Panc1 (cell line): ENCODE measurements at regions not wholly inside any gene's neighbourhood (a gene's known extent, or its start where the extent isn't known, plus 50 kb on each side); places are given as distances from the start of the nearest gene placed in this dataset.

ENCODE experiments used
- POLR2AphosphoS5 ChIP-seq: IDR thresholded peaks from 2 replicates; pipeline ENCODE4 v1.6.1; 2012; ENCODE audit warnings: mild to moderate bottlenecking, low read depth, low read length, moderate library complexity
- TCF7L2 ChIP-seq: IDR thresholded peaks from 2 replicates; pipeline ENCODE4 v1.6.1; 2011; ENCODE audit warnings: mild to moderate bottlenecking, low read depth, low read length, inconsistent platforms
- TF ChIP-seq, protein P1 (sequence below): fragments of 450-650 bp; IDR thresholded peaks from 2 replicates; pipeline ENCODE4 v1.5.1; 2017; ENCODE audit warnings: mild to moderate bottlenecking
- TF ChIP-seq, protein P2 (sequence below), 2 experiments: IDR thresholded peaks; 2 replicates each; pipeline ENCODE4 v1.6.1; 2011 to 2012; ENCODE audit warnings: low read depth in 2 of 2, control low read depth in 1 of 2, low read length in 1 of 2, mild to moderate bottlenecking in 1 of 2, moderate library complexity in 1 of 2; ENCODE audit not compliant: insufficient read depth in 1 of 2

DNA sequence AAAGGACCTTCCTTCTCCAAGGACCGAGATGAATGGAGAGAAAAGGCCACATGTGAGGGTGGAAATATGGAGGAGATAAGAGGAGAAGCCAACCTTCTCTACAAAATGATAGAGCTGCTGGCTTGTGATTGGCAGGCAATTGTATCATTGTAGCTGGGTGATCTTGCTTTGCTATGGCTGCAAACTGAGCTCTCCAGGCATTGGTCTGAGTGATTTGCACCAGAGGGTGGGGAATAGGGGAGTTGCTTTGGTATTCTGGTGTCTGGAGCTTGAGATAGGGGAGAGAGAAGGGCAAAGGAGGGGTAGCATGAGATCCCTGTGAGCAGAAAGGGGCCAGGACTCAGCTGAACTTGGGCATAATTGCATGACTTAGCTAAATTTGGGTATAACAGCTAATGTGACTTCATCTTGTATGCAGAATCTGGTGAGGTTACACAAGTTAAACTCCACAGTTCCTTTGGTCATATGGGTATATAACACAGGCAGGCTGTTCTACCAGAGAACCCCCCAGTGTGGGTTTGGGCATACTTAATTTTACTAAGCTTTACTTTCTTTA is 72.0 kb downstream of the FOS start:
- TF ChIP-seq, protein P1, sequence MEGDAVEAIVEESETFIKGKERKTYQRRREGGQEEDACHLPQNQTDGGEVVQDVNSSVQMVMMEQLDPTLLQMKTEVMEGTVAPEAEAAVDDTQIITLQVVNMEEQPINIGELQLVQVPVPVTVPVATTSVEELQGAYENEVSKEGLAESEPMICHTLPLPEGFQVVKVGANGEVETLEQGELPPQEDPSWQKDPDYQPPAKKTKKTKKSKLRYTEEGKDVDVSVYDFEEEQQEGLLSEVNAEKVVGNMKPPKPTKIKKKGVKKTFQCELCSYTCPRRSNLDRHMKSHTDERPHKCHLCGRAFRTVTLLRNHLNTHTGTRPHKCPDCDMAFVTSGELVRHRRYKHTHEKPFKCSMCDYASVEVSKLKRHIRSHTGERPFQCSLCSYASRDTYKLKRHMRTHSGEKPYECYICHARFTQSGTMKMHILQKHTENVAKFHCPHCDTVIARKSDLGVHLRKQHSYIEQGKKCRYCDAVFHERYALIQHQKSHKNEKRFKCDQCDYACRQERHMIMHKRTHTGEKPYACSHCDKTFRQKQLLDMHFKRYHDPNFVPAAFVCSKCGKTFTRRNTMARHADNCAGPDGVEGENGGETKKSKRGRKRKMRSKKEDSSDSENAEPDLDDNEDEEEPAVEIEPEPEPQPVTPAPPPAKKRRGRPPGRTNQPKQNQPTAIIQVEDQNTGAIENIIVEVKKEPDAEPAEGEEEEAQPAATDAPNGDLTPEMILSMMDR, result no peak
- TF ChIP-seq TCF7L2, result no peak
- TF ChIP-seq, protein P2, sequence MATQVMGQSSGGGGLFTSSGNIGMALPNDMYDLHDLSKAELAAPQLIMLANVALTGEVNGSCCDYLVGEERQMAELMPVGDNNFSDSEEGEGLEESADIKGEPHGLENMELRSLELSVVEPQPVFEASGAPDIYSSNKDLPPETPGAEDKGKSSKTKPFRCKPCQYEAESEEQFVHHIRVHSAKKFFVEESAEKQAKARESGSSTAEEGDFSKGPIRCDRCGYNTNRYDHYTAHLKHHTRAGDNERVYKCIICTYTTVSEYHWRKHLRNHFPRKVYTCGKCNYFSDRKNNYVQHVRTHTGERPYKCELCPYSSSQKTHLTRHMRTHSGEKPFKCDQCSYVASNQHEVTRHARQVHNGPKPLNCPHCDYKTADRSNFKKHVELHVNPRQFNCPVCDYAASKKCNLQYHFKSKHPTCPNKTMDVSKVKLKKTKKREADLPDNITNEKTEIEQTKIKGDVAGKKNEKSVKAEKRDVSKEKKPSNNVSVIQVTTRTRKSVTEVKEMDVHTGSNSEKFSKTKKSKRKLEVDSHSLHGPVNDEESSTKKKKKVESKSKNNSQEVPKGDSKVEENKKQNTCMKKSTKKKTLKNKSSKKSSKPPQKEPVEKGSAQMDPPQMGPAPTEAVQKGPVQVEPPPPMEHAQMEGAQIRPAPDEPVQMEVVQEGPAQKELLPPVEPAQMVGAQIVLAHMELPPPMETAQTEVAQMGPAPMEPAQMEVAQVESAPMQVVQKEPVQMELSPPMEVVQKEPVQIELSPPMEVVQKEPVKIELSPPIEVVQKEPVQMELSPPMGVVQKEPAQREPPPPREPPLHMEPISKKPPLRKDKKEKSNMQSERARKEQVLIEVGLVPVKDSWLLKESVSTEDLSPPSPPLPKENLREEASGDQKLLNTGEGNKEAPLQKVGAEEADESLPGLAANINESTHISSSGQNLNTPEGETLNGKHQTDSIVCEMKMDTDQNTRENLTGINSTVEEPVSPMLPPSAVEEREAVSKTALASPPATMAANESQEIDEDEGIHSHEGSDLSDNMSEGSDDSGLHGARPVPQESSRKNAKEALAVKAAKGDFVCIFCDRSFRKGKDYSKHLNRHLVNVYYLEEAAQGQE (IDR thresholded peaks at IDR 0.05; ENCODE audit: insufficient read depth in 1 of 2, low read depth in 2 of 2, low read length in 1 of 2), result no peak
- TF ChIP-seq POLR2AphosphoS5, result no peak
